GM10248 (cell line): ENCODE measurements at regions not wholly inside any gene's neighbourhood (a gene's known extent, or its start where the extent isn't known, plus 50 kb on each side); places are given as distances from the start of the nearest gene placed in this dataset.

Source experiments
- CTCF ChIA-PET: fragments of 300-600 bp; sonication (Branson Sonifier 250); formaldehyde crosslinking; extraction: SDS; loops from one replicate; lab custom pipeline; 2021; ENCODE audit warnings: antibody characterized with exemption; lab: Yijun Ruan, JAX
- POLR2A ChIA-PET: fragments of 350-650 bp; sonication (Branson Sonifier 250); formaldehyde crosslinking; extraction: SDS; loops from one replicate; lab custom pipeline; 2020; ENCODE audit warnings: antibody characterized with exemption; lab: Yijun Ruan, JAX
- DNase-seq: peaks from one replicate; pipeline ENCODE4 v3.0.0; 2012; ENCODE audit errors: extremely low spot score
- TF ChIP-seq, protein P1 (sequence below): IDR thresholded peaks from 2 replicates; pipeline ENCODE4 v1.5.1; 2012; ENCODE audit warnings: mild to moderate bottlenecking, low read depth; ENCODE audit errors: extremely low read depth, missing control alignments, control extremely low read depth

DNA sequence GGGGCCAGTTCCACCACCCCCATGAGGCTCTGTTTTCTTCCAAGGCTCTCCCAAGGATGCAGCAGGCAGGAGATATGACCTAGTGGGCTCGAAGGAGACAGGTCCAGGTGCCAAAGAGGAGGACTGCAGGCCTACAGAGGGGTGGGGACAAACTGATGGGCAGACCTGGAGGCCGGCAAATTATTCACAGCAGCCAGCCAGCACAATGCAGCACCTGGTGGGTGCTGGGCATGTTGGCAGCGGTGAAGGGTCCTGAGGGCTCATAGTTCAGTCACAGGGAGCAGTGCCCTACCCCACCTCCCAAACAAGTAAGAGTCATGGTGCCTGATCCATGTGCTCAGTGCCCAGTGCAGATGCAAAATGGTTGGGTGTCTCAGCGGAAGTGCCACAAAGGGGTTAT is 171.7 kb downstream of the ABHD5 start:
- DNase-seq = no peak
- CTCF ChIA-PET = no interaction called here

DNA sequence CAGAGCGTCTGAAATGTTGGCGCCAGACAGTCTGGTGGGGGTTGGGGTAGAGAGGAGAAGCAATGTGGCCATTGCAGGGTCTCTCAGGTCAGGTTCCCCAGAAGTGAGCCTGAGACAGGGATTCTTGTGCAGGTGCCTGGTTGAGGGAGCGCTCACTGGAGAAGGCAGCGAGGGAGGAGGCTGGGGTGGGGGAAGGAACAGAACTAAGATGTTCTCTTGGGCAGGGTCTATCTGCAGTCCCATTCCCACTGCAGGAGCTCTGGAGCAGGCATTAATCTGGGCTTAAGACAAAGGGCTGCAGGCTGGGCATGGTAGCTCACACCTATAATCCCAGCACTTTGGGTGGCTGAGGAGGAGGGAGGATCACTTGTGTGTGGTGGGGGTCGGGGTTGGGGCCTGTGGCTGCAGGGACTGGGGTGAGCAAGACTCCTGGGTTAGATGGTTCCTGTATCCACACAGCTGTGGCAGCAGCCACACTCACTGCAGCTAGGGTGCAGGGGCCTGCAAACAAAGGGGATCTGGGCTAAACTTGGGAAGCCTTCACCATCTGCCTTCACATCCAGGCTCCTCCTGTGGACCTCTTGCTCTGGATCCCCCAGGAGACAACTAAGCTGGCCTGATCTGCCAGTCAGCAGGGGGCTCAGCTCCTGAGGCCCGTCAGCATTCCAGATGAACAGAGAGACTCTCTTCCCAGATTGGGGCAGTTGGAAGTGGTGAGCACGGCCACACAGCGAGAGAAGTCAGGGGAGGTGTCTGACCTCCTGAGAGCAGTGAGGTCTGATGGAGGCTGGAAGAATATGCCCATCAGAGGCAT is 172.5 kb downstream of the ABHD5 start:
- TF ChIP-seq, protein P1, sequence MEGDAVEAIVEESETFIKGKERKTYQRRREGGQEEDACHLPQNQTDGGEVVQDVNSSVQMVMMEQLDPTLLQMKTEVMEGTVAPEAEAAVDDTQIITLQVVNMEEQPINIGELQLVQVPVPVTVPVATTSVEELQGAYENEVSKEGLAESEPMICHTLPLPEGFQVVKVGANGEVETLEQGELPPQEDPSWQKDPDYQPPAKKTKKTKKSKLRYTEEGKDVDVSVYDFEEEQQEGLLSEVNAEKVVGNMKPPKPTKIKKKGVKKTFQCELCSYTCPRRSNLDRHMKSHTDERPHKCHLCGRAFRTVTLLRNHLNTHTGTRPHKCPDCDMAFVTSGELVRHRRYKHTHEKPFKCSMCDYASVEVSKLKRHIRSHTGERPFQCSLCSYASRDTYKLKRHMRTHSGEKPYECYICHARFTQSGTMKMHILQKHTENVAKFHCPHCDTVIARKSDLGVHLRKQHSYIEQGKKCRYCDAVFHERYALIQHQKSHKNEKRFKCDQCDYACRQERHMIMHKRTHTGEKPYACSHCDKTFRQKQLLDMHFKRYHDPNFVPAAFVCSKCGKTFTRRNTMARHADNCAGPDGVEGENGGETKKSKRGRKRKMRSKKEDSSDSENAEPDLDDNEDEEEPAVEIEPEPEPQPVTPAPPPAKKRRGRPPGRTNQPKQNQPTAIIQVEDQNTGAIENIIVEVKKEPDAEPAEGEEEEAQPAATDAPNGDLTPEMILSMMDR = no peak
- DNase-seq = no peak
- ChIA-PET POLR2A (no interaction called here), CTCF (no interaction called here)

More for the DNA sequence above, 171.7 kb downstream of the ABHD5 start:
- TF ChIP-seq, protein P1 = no peak
- POLR2A ChIA-PET = no interaction called here

DNA sequence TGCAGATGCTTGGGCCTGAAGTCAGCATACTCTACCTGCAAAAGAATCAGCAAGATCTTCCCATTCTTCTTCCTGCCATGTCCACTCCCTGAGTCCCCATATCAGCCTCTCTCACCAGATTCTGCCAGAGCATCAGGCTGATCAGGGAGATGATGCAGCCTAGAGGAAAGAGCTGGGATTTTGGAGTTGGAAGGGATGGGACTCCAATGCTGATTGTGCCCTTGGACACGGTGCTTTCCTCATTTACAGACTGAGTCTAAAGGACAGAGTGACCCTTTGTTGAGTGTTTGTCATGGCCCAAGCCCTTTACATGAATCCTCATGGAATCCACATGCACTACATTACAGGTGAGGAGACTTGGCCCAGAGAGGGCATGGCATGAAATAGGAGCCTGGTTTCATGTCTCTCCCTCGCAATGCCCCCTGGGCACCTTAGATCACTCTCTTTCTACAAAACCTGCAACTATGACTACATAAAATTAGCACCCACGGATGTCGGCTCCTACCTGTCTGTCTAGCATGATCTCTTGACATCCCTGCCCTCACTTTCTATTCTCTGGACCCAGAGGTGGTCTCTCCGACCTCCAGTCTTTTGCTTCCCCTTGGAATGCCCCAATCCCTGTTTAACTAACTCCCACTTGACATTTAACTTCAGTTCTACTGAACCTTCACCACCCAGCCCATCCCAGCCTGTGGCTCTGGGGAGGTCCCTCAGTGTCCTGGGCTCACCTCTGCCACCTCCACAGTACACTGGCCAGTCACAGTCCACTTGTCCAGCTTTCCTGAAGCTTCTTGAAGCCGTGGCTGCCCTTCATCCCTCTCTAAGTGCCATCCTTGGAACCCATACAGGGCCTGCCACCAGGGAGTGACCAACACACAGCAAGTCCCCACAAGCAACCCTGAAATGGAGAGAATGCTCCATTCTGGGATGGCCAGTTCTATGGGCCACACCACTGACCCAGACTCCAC is 173.5 kb downstream of the ABHD5 start:
- TF ChIP-seq, protein P1 = no peak
- ChIA-PET POLR2A (no interaction called here), CTCF (interaction anchor here (5.0 kb wide), 1 partner anchor 8 kb away, joined by 34 read pairs; no protein-coding TSS in a partner anchor)
- no peak for DNase-seq

DNA sequence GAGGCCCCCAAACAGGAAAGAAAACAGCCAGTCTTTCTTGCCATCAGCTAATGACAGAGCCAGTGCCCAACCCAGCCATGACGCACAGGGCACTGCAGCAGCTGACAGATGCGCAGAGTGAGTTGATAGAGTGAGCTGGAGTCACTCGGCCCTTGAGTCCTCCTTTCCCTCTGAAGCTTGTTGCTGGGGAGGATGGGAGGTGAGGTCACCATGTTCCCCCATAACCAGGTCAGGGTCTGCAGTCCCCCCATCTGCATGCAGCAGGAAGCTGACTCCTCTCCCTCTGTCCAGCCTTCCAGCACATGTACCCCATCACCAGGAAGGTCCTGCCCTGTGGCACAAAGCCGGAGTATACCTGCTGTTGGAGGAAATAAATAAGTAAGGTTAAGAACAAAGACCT is 174.6 kb downstream of the ABHD5 start:
- TF ChIP-seq, protein P1 = no peak
- POLR2A ChIA-PET = no interaction called here
- no peak for DNase-seq
- CTCF ChIA-PET = interaction anchor here (5.0 kb wide), 1 partner anchor 9 kb away, joined by 34 read pairs; no protein-coding TSS in a partner anchor

DNA sequence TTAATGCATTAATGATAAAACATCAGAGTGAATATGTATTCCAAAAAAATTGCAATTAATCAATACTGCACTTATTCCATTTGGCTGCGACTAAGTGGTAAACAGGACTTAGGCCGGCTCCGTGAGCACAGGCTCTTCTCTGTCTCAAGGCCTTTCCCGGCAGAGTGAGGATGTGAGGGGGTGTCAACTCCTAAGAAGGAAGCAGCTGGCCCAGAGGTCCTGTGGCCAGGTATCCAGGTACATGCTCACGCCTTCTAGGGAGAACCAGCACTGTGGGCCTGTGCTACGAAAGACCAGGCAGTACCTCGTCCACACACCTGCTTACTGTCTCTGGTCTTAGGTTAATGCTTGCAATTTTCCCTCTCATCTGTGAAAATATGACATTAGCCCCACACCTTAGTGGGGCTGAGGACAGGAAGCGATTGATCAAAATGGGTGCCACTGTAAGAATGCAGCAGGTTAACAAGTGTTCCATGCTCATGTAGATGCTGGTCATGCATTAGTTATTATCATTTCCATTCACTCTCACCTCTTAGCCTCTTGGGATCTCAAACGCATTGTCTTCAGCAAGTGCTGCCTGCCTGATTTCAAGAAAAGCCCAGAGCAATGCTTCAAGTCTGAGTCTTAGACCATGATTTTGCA is 175.3 kb downstream of the ABHD5 start:
- ChIA-PET CTCF (interaction anchor here (5.0 kb wide), 1 partner anchor 10 kb away, joined by 34 read pairs; no protein-coding TSS in a partner anchor), POLR2A (no interaction called here)
- TF ChIP-seq, protein P1 = no peak

More for the DNA sequence above, 175.3 kb downstream of the ABHD5 start:
- DNase-seq = no peak
